DND-41 (cell line): ENCODE measurements at regions not wholly inside any gene's neighbourhood (a gene's known extent, or its start where the extent isn't known, plus 50 kb on each side); places are given as distances from the start of the nearest gene placed in this dataset.

Source experiments
- EZH2 ChIP-seq: IDR thresholded peaks from 3 replicates; pipeline ENCODE4 v1.6.1; 2012; ENCODE audit warnings: borderline replicate concordance, low read depth, mild to moderate bottlenecking, moderate library complexity, low read length, inconsistent platforms; ENCODE audit not compliant: severe bottlenecking
- TF ChIP-seq, protein P1 (sequence below): IDR thresholded peaks from 2 replicates; pipeline ENCODE4 v1.5.1; 2012; ENCODE audit warnings: borderline replicate concordance, low read length, moderate library complexity, mild to moderate bottlenecking; ENCODE audit not compliant: poor library complexity, severe bottlenecking; ENCODE audit errors: extremely low read depth

DNA sequence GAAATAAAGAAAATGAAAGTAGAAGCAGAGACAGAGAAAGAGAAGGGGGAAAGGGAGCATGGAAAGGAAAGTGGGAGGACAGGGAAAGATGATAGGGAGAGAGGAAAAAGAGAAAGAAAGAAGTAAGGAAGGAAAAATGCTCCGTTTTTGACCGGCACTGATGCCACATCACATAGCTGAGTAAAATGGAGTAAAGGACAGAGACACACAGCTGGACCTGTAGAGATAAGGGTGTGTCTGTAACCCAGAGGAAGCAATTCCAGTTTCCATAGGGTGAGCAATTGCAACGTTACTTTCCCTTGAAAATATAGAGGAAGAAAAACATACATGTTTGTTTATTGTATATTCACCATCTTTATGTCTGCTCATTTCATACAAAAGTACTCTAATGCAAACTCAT, 1866.9 kb upstream of the PIK3C3 start:
- no peak for TF ChIP-seq EZH2
- TF ChIP-seq, protein P1, sequence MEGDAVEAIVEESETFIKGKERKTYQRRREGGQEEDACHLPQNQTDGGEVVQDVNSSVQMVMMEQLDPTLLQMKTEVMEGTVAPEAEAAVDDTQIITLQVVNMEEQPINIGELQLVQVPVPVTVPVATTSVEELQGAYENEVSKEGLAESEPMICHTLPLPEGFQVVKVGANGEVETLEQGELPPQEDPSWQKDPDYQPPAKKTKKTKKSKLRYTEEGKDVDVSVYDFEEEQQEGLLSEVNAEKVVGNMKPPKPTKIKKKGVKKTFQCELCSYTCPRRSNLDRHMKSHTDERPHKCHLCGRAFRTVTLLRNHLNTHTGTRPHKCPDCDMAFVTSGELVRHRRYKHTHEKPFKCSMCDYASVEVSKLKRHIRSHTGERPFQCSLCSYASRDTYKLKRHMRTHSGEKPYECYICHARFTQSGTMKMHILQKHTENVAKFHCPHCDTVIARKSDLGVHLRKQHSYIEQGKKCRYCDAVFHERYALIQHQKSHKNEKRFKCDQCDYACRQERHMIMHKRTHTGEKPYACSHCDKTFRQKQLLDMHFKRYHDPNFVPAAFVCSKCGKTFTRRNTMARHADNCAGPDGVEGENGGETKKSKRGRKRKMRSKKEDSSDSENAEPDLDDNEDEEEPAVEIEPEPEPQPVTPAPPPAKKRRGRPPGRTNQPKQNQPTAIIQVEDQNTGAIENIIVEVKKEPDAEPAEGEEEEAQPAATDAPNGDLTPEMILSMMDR: no peak
